NB4 (cell line): ENCODE measurements at regions not wholly inside any gene's neighbourhood (a gene's known extent, or its start where the extent isn't known, plus 50 kb on each side); places are given as distances from the start of the nearest gene placed in this dataset.

ENCODE experiments used
- POLR2A ChIP-seq: IDR thresholded peaks from 2 replicates; pipeline ENCODE4 v1.6.1; 2011; ENCODE audit warnings: mild to moderate bottlenecking; ENCODE audit not compliant: insufficient read length; ENCODE audit errors: extremely low read depth
- TF ChIP-seq, protein P1 (sequence below): IDR thresholded peaks from one replicate; pipeline ENCODE4 v1.5.1; 2012; ENCODE audit warnings: low read depth, low read length

DNA sequence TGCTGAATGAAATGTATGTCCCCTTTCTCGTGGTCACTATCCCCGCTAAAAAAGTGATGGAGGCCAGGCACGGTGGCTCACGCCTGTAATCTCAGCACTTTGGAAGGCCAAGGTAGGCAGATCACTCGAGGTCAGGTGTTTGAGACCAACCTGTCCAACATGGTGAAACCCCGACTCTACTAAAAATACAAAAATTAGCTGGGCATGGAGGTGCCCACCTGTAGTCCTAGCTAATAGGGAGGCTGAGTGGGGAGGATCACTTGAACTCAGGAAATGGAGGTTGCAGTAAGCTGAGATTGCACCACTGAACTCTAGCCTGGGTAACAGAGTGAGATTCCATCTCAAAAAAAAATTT, 91.4 kb upstream of the MKLN1 start:
- TF ChIP-seq, protein P1, sequence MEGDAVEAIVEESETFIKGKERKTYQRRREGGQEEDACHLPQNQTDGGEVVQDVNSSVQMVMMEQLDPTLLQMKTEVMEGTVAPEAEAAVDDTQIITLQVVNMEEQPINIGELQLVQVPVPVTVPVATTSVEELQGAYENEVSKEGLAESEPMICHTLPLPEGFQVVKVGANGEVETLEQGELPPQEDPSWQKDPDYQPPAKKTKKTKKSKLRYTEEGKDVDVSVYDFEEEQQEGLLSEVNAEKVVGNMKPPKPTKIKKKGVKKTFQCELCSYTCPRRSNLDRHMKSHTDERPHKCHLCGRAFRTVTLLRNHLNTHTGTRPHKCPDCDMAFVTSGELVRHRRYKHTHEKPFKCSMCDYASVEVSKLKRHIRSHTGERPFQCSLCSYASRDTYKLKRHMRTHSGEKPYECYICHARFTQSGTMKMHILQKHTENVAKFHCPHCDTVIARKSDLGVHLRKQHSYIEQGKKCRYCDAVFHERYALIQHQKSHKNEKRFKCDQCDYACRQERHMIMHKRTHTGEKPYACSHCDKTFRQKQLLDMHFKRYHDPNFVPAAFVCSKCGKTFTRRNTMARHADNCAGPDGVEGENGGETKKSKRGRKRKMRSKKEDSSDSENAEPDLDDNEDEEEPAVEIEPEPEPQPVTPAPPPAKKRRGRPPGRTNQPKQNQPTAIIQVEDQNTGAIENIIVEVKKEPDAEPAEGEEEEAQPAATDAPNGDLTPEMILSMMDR: no peak
- no peak for TF ChIP-seq POLR2A
